ENCODE measurements at regions not wholly inside any gene's neighbourhood (a gene's known extent, or its start where the extent isn't known, plus 50 kb on each side); places are given as distances from the start of the nearest gene placed in this dataset.

DNA sequence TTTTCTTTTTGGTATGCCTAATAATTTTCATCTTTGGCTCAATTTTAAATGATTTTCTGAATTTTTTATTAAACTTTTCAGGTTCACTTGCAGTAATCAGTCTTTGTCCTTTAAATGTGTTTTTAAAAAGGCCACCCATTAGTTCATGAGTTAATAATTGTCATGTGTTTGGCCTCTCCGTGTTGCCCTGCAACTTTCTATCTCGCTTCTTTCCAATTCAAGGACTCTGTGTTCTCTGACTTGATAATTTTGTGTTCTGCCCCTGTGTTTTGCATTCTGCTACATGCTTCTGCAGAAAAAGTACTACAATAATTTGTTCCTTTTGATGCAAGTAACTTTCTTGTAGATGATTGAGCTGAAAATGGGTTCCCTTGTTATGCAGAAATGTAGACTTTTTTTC is 921.4 kb upstream of the LRATD1 start:
- DNase-seq, result no peak
- Histone ChIP-seq H3K27me3 (replicated peaks) (no peaks in the 10 kb centered on the region), H3K36me3 (replicated peaks) (no peaks in the 10 kb centered on the region), H3K4me3 (ENCODE audit: low read depth, low read length) (no peak overlapping the region), H3K27ac (no peak overlapping the region)
- in situ Hi-C loops (cut with HindIII; ENCODE audit: low pct_ligation_motif_present, low sequenced_read_pairs), result no loop called here
- TF ChIP-seq, protein P1, sequence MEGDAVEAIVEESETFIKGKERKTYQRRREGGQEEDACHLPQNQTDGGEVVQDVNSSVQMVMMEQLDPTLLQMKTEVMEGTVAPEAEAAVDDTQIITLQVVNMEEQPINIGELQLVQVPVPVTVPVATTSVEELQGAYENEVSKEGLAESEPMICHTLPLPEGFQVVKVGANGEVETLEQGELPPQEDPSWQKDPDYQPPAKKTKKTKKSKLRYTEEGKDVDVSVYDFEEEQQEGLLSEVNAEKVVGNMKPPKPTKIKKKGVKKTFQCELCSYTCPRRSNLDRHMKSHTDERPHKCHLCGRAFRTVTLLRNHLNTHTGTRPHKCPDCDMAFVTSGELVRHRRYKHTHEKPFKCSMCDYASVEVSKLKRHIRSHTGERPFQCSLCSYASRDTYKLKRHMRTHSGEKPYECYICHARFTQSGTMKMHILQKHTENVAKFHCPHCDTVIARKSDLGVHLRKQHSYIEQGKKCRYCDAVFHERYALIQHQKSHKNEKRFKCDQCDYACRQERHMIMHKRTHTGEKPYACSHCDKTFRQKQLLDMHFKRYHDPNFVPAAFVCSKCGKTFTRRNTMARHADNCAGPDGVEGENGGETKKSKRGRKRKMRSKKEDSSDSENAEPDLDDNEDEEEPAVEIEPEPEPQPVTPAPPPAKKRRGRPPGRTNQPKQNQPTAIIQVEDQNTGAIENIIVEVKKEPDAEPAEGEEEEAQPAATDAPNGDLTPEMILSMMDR (IDR thresholded peaks at IDR 0.05; ENCODE audit: low read depth, low read length, missing control alignments), result no peak

DNA sequence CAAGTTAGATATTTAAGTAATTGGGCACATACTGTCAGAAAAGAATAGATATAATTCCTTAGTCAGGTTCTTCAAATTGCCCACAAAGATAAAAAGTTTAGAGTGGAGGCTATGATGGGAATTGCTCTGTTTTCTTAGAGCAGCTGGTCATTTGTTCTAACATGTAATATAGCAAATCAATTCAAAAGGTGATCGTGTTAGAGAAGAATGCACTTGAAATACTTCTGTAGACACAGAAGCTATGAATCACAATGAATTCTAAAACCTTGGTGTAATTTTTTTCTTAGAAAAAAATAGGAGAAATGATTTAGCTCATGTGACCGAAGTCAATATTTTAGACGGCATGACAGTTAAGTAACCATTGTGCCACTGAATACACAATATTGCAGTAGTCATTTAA is 918.1 kb upstream of the LRATD1 start:
- TF ChIP-seq, protein P1 (IDR thresholded peaks at IDR 0.05; ENCODE audit: low read depth, low read length, missing control alignments), result no peak
- no peak for DNase-seq
- no peak overlapping the region for H3K27ac ChIP-seq
- no peak overlapping the region for H3K4me3 ChIP-seq (ENCODE audit: low read depth, low read length)
- in situ Hi-C loops (cut with HindIII; ENCODE audit: low pct_ligation_motif_present, low sequenced_read_pairs), result no loop called here
- H3K36me3 ChIP-seq (replicated peaks), result no peaks in the 10 kb centered on the region
- H3K27me3 ChIP-seq (replicated peaks), result no peaks in the 10 kb centered on the region

DNA sequence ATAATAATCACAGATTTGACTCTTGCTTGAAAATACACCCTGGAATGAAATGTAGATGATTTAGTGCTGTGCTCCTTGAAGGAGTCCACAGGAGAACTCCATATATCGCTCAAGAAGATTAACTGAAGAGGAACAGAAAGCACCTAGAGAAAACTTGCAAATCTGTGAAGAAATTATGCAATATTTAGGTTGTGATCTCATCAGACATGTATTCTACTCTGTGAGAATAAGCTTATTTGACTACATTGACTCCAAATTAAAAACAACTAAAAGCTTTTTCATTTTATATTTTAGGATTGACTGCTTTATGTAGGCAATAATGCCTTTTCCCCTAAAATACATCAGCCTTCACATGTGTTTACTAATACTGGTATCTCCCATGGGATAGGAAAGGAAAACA is 906.6 kb upstream of the LRATD1 start:
- in situ Hi-C loops (cut with HindIII; ENCODE audit: low pct_ligation_motif_present, low sequenced_read_pairs), result no loop called here
- TF ChIP-seq, protein P1 (IDR thresholded peaks at IDR 0.05; ENCODE audit: low read depth, low read length, missing control alignments), result no peak
- no peak overlapping the region for H3K4me3 ChIP-seq (ENCODE audit: low read depth, low read length)

DNA sequence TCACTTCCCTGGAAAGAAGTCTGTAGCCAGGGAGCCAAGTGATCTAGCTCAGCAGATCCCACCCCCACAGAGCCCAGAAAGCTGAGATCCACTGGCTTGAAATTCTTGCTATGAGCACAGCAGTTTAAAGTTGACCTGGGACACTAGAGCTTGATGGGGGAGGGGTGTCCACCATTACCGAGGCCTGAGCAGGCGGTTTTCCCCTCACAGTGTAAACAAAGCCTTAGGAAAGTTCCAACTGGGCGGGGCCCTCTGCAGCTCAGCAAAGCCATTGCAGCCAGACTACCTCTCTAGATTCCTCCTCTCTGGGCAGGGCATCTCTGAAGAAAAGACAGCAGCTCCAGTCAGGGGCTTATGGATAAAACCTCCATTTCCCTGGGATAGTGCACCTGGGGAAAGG is 887.2 kb upstream of the LRATD1 start:
- DNase-seq, result no peak
- H3K27ac ChIP-seq, result no peak overlapping the region

More for the DNA sequence above, 906.6 kb upstream of the LRATD1 start:
- Histone ChIP-seq H3K36me3 (replicated peaks) (no peaks in the 10 kb centered on the region), H3K27ac (no peak overlapping the region), H3K27me3 (replicated peaks) (no peaks in the 10 kb centered on the region)
- DNase-seq, result no peak

DNA sequence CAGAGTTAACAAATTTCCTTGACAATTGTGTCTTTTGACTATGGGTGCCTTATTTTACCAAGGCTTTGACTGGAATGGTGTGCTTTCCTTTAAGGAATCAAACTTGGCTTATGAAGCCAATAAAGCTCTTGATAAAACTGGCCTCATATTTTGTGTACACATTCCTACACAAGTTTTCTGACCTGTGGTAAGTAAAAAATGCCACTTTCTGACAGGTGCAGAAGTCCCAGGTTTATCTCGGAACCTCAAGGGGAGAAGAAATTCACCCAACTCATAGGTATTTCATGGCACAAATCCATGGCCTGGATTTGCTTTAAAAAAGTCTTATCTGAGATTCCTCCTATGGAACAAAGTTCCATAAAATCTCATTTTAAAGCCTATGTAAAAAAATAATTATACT is 880.6 kb upstream of the LRATD1 start:
- no peaks in the 10 kb centered on the region for H3K36me3 ChIP-seq (replicated peaks)
- in situ Hi-C loops (cut with HindIII; ENCODE audit: low pct_ligation_motif_present, low sequenced_read_pairs), result no loop called here
- no peak for DNase-seq
- TF ChIP-seq, protein P1 (IDR thresholded peaks at IDR 0.05; ENCODE audit: low read depth, low read length, missing control alignments), result no peak
- no peaks in the 10 kb centered on the region for H3K27me3 ChIP-seq (replicated peaks)
- H3K27ac ChIP-seq, result no peak overlapping the region
- no peak overlapping the region for H3K4me3 ChIP-seq (ENCODE audit: low read depth, low read length)

More for the DNA sequence above, 887.2 kb upstream of the LRATD1 start:
- Histone ChIP-seq H3K4me3 (ENCODE audit: low read depth, low read length) (no peak overlapping the region), H3K36me3 (replicated peaks) (no peaks in the 10 kb centered on the region), H3K27me3 (replicated peaks) (no peaks in the 10 kb centered on the region)
- TF ChIP-seq, protein P1 (IDR thresholded peaks at IDR 0.05; ENCODE audit: low read depth, low read length, missing control alignments), result no peak
- in situ Hi-C loops (cut with HindIII; ENCODE audit: low pct_ligation_motif_present, low sequenced_read_pairs), result no loop called here

DNA sequence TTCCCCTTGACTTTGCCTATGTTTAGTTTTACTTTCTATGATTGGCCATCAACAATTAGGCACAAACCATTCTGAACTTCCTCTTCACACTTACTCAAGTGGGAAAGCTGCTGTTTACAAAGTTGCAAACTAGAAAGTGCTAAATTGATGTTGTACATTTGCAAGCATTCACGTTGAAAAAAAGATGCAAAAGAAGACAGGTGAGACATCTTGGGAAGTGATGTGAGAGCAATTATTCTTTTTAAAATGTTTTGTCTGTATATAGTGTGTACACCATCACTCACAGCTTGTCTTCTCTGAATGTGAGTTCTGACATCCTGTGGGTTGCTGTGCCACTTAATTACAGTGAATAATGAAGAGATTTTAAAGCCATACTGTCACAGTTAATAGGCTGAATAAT is 874.1 kb upstream of the LRATD1 start:
- in situ Hi-C loops (cut with HindIII; ENCODE audit: low pct_ligation_motif_present, low sequenced_read_pairs), result no loop called here
- Histone ChIP-seq H3K27me3 (replicated peaks) (no peaks in the 10 kb centered on the region), H3K36me3 (replicated peaks) (no peaks in the 10 kb centered on the region), H3K27ac (no peak overlapping the region), H3K4me3 (ENCODE audit: low read depth, low read length) (no peak overlapping the region)
- DNase-seq, result no peak
- TF ChIP-seq, protein P1 (IDR thresholded peaks at IDR 0.05; ENCODE audit: low read depth, low read length, missing control alignments), result no peak

Data from brain microvascular endothelial cell (primary cell).